ENCODE measurements at regions not wholly inside any gene's neighbourhood (a gene's known extent, or its start where the extent isn't known, plus 50 kb on each side); places are given as distances from the start of the nearest gene placed in this dataset.

- H3K4me3 ChIP-seq (ENCODE audit: low read depth, poor library complexity, severe bottlenecking) = no peak overlapping the region
- WGBS, 2 donors = 74 to 88% methylated on average over 1 of the region's 1 CpG
- DNase-seq (ENCODE audit: low spot score in 2 of 2) = no peak
- TF ChIP-seq POLR2A (IDR thresholded peaks at IDR 0.05) (no peak), CTCF (IDR thresholded peaks at IDR 0.05) (no peak)
- intact Hi-C loops (cut with DNase I; ENCODE audit: low total_unique reads) = no loop called here
Observed at GRCh38 chr20:43855803-43856202, 58.8 kb upstream of the TOX2 start.

- 95 to 96% methylated on average over 6 of the region's 6 CpGs for WGBS, 2 donors
- peak in 1 of 2 donors; percentile 62 for DNase-seq (ENCODE audit: low spot score in 2 of 2)
- TF ChIP-seq CTCF (IDR thresholded peaks at IDR 0.05) (no peak), POLR2A (IDR thresholded peaks at IDR 0.05) (no peak)
Observed at GRCh38 chr20:43853918-43854317, 60.7 kb upstream of the TOX2 start.

GRCh38 chr20:43853174-43853803, 61.4 kb upstream of the TOX2 start:
- intact Hi-C loops (cut with DNase I; ENCODE audit: low total_unique reads) = no loop called here

More at GRCh38 chr20:43853918-43854317, 60.7 kb upstream of the TOX2 start:
- intact Hi-C loops (cut with DNase I; ENCODE audit: low total_unique reads) = no loop called here
- H3K4me3 ChIP-seq (ENCODE audit: low read depth, poor library complexity, severe bottlenecking) = no peak overlapping the region

GRCh38 chr20:43849496-43850186, 65.0 kb upstream of the TOX2 start:
- intact Hi-C loops (cut with DNase I; ENCODE audit: low total_unique reads) = no loop called here
- no peak overlapping the region for H3K4me3 ChIP-seq (ENCODE audit: low read depth, poor library complexity, severe bottlenecking)
- 69 to 70% methylated on average over 13 of the region's 13 CpGs for WGBS, 2 donors
- TF ChIP-seq POLR2A (IDR thresholded peaks at IDR 0.05) (no peak), CTCF (IDR thresholded peaks at IDR 0.05) (no peak)
- peak in 1 of 2 donors; percentile 68 for DNase-seq (ENCODE audit: low spot score in 2 of 2)

More at GRCh38 chr20:43853174-43853803, 61.4 kb upstream of the TOX2 start:
- peak in 1 of 2 donors; percentile 77 for DNase-seq (ENCODE audit: low spot score in 2 of 2)
- no peak for TF ChIP-seq CTCF (IDR thresholded peaks at IDR 0.05)
- TF ChIP-seq POLR2A (IDR thresholded peaks at IDR 0.05) = no peak
- WGBS, 2 donors = 73 to 88% methylated on average over 9 of the region's 9 CpGs
- no peak overlapping the region for H3K4me3 ChIP-seq (ENCODE audit: low read depth, poor library complexity, severe bottlenecking)

- WGBS, 2 donors = 77 to 80% methylated on average over 6 of the region's 6 CpGs
- no peak overlapping the region for H3K4me3 ChIP-seq (ENCODE audit: low read depth, poor library complexity, severe bottlenecking)
- peak in 1 of 2 donors; percentile 48 for DNase-seq (ENCODE audit: low spot score in 2 of 2)
- TF ChIP-seq POLR2A (IDR thresholded peaks at IDR 0.05) (no peak), CTCF (IDR thresholded peaks at IDR 0.05) (no peak)
- intact Hi-C loops (cut with DNase I; ENCODE audit: low total_unique reads) = no loop called here
Observed at GRCh38 chr20:43846516-43846905, 68.1 kb upstream of the TOX2 start.
